Body of pancreas (tissue), 4 donors: ENCODE measurements at regions not wholly inside any gene's neighbourhood (a gene's known extent, or its start where the extent isn't known, plus 50 kb on each side); places are given as distances from the start of the nearest gene placed in this dataset.
"Not testable (repeated sequence)": the region's sequence is repeated elsewhere in the genome, so short reads cannot be mapped to it uniquely, and the experiment has no call there.

Experiments
- POLR2A ChIP-seq, 3 donors: fragments of 450-650 bp; IDR thresholded peaks; one replicate each; pipeline ENCODE4 v1.6.1; 2016; ENCODE audit warnings: antibody characterized with exemption in 3 of 3, mild to moderate bottlenecking in 2 of 3
- TF ChIP-seq, protein P1 (sequence below), 7 experiments: fragments of 450-650 bp in 4 of 7; fragments of 200-600 bp in 3 of 7; sonication (generic) in 3 of 7; IDR thresholded peaks; one replicate each; pipeline ENCODE4 v1.5.1; 2016 to 2019; ENCODE audit warnings: antibody characterized with exemption in 7 of 7

DNA sequence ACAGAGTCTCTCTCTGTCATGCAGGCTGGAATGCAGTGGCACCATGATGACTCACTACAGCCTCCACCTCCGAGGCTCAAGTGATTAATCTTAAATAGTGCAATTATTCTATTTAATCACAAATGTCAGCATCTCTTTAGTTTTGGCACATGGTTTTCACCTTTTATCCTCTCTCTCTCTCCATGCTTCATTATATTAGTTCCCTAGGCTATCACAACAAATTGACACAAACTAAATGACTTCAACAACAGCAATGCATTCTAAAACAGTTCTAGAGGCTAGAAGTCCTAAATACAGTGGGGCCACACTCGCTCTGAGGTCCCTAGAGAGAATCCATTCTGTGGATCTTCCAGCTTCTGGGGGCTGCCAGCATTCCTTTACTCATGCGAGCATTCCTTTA, 178.2 kb upstream of the ZNG1F start:
- TF ChIP-seq, protein P1, sequence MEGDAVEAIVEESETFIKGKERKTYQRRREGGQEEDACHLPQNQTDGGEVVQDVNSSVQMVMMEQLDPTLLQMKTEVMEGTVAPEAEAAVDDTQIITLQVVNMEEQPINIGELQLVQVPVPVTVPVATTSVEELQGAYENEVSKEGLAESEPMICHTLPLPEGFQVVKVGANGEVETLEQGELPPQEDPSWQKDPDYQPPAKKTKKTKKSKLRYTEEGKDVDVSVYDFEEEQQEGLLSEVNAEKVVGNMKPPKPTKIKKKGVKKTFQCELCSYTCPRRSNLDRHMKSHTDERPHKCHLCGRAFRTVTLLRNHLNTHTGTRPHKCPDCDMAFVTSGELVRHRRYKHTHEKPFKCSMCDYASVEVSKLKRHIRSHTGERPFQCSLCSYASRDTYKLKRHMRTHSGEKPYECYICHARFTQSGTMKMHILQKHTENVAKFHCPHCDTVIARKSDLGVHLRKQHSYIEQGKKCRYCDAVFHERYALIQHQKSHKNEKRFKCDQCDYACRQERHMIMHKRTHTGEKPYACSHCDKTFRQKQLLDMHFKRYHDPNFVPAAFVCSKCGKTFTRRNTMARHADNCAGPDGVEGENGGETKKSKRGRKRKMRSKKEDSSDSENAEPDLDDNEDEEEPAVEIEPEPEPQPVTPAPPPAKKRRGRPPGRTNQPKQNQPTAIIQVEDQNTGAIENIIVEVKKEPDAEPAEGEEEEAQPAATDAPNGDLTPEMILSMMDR (IDR thresholded peaks at IDR 0.05) = not testable (repeated sequence)
- not testable (repeated sequence) for TF ChIP-seq POLR2A (IDR thresholded peaks at IDR 0.05)
